ENCODE measurements at regions not wholly inside any gene's neighbourhood (a gene's known extent, or its start where the extent isn't known, plus 50 kb on each side); places are given as distances from the start of the nearest gene placed in this dataset.

GRCh38 chr6:9851006-9851405 is 563.9 kb downstream of the TFAP2A start:
- peaks cover 4% of the 10 kb centered on the region for H3K27me3 Mint-ChIP-seq (ENCODE audit: insufficient read depth)
- no peak for TF ChIP-seq CTCF (IDR thresholded peaks at IDR 0.05)
- peaks cover 17% of the 10 kb centered on the region; the same call in 1 of the 2 replicates for H3K4me1 Mint-ChIP-seq (ENCODE audit: low read depth)
- no peak overlapping the region for H3K4me3 Mint-ChIP-seq
- peaks cover 33% of the 10 kb centered on the region for H3K36me3 Mint-ChIP-seq (ENCODE audit: low read depth)
- peaks cover 42% of the 10 kb centered on the region for H3K9me3 Mint-ChIP-seq
- DNase-seq = no peak
- H3K27ac Mint-ChIP-seq = no peak overlapping the region

- peaks cover 30% of the 10 kb centered on the region for H3K36me3 Mint-ChIP-seq (ENCODE audit: low read depth)
- no peak overlapping the region for H3K4me3 Mint-ChIP-seq
- peaks cover 4% of the 10 kb centered on the region for H3K27me3 Mint-ChIP-seq (ENCODE audit: insufficient read depth)
- H3K27ac Mint-ChIP-seq = no peak overlapping the region
- DNase-seq = peak; percentile 28
- peaks cover 17% of the 10 kb centered on the region; the same call in 1 of the 2 replicates for H3K4me1 Mint-ChIP-seq (ENCODE audit: low read depth)
- peaks cover 31% of the 10 kb centered on the region for H3K9me3 Mint-ChIP-seq
- TF ChIP-seq CTCF (IDR thresholded peaks at IDR 0.05) = no peak
Measured at GRCh38 chr6:9848094-9848493, 566.8 kb downstream of the TFAP2A start.

GRCh38 chr6:9841886-9842725 is 572.8 kb downstream of the TFAP2A start:
- no peak for TF ChIP-seq CTCF (IDR thresholded peaks at IDR 0.05)
- Mint-ChIP-seq H3K4me1 (ENCODE audit: low read depth) (no peaks in the 10 kb centered on the region), H3K27me3 (ENCODE audit: insufficient read depth) (no peaks in the 10 kb centered on the region; the same call in 1 of the 2 replicates), H3K9me3 (peaks cover 12% of the 10 kb centered on the region), H3K27ac (no peak overlapping the region), H3K36me3 (ENCODE audit: low read depth) (peaks cover 13% of the 10 kb centered on the region), H3K4me3 (no peak overlapping the region)
- no peak for DNase-seq

GRCh38 chr6:9834233-9834632 is 580.6 kb downstream of the TFAP2A start:
- no peak overlapping the region for H3K27ac Mint-ChIP-seq
- no peak for DNase-seq
- no peaks in the 10 kb centered on the region for H3K36me3 Mint-ChIP-seq (ENCODE audit: low read depth)
- no peaks in the 10 kb centered on the region for H3K27me3 Mint-ChIP-seq (ENCODE audit: insufficient read depth)
- no peaks in the 10 kb centered on the region for H3K9me3 Mint-ChIP-seq
- no peak for TF ChIP-seq CTCF (IDR thresholded peaks at IDR 0.05)
- H3K4me3 Mint-ChIP-seq = no peak overlapping the region
- no peaks in the 10 kb centered on the region for H3K4me1 Mint-ChIP-seq (ENCODE audit: low read depth)

GRCh38 chr6:9831783-9832182 is 583.1 kb downstream of the TFAP2A start:
- H3K4me1 Mint-ChIP-seq (ENCODE audit: low read depth) = no peaks in the 10 kb centered on the region
- DNase-seq = no peak
- no peak overlapping the region for H3K27ac Mint-ChIP-seq
- H3K27me3 Mint-ChIP-seq (ENCODE audit: insufficient read depth) = peaks cover 1% of the 10 kb centered on the region; the same call in 1 of the 2 replicates
- TF ChIP-seq CTCF (IDR thresholded peaks at IDR 0.05) = no peak
- H3K9me3 Mint-ChIP-seq = no peaks in the 10 kb centered on the region
- no peak overlapping the region for H3K4me3 Mint-ChIP-seq
- no peaks in the 10 kb centered on the region for H3K36me3 Mint-ChIP-seq (ENCODE audit: low read depth)

All from HFFc6 (cell line).